Muscle of leg (tissue), 3 donors: ENCODE measurements at regions not wholly inside any gene's neighbourhood (a gene's known extent, or its start where the extent isn't known, plus 50 kb on each side); places are given as distances from the start of the nearest gene placed in this dataset.

Experiments
- DNase-seq: peaks from one replicate; pipeline ENCODE4 v3.0.0; 2013
- H3K27ac ChIP-seq: one replicate; pipeline ENCODE4 v1.5.1; 2013; ENCODE audit warnings: mild to moderate bottlenecking, low read length, control low read depth
- H3K27me3 ChIP-seq: one replicate; pipeline ENCODE4 v1.6.1; 2013; ENCODE audit warnings: low read length; ENCODE audit not compliant: control insufficient read depth, insufficient read depth
- H3K36me3 ChIP-seq: one replicate; pipeline ENCODE4 v1.6.1; 2013; ENCODE audit warnings: low read length; ENCODE audit not compliant: control insufficient read depth, insufficient read depth
- H3K4me1 ChIP-seq: one replicate; pipeline ENCODE4 v1.6.1; 2013; ENCODE audit warnings: low read length; ENCODE audit not compliant: control insufficient read depth, insufficient read depth
- H3K4me3 ChIP-seq: one replicate; pipeline ENCODE4 v1.5.1; 2013; ENCODE audit warnings: low read length, control low read depth
- H3K9me3 ChIP-seq: replicated peaks from 2 replicates; pipeline ENCODE4 v1.6.1; 2013; ENCODE audit warnings: low read depth, low read length; ENCODE audit not compliant: control insufficient read depth
- WGBS: methylation state at CpG from one replicate; pipeline ENCODE4 v1.1.5; 2013; ENCODE audit warnings: missing lambda C conversion rate; ENCODE audit not compliant: insufficient coverage; 5-methylcytosine and 5-hydroxymethylcytosine counted together

- Histone ChIP-seq H3K27ac (no peak overlapping the region), H3K9me3 (no peaks in the 10 kb centered on the region), H3K4me1 (peaks cover 17% of the 10 kb centered on the region), H3K36me3 (no peaks in the 10 kb centered on the region), H3K27me3 (peaks cover 45% of the 10 kb centered on the region), H3K4me3 (no peak overlapping the region)
- no peak for DNase-seq
- 80% methylated on average over 6 of the region's 13 CpGs for WGBS
Measured at GRCh38 chr9:93828331-93829097, 126.6 kb downstream of the BARX1 start.

GRCh38 chr9:93827545-93828330 lies 127.4 kb downstream of the BARX1 start:
- H3K27me3 ChIP-seq: peaks cover 49% of the 10 kb centered on the region
- peak; percentile 58 for DNase-seq
- peaks cover 17% of the 10 kb centered on the region for H3K4me1 ChIP-seq
- peak overlapping the region; percentile 18 for H3K4me3 ChIP-seq
- H3K36me3 ChIP-seq: no peaks in the 10 kb centered on the region
- no peaks in the 10 kb centered on the region for H3K9me3 ChIP-seq
- 8% methylated on average over 30 of the region's 43 CpGs for WGBS
- no peak overlapping the region for H3K27ac ChIP-seq

- Histone ChIP-seq H3K27ac (no peak overlapping the region), H3K27me3 (peaks cover 49% of the 10 kb centered on the region), H3K4me1 (peaks cover 17% of the 10 kb centered on the region), H3K36me3 (no peaks in the 10 kb centered on the region), H3K4me3 (no peak overlapping the region), H3K9me3 (no peaks in the 10 kb centered on the region)
- DNase-seq: no peak
- 22% methylated on average over 16 of the region's 20 CpGs for WGBS
Measured at GRCh38 chr9:93826905-93827544, 128.1 kb downstream of the BARX1 start.

- WGBS: 21% methylated on average over 34 of the region's 36 CpGs
- H3K27me3 ChIP-seq: peaks cover 52% of the 10 kb centered on the region
- DNase-seq: no peak
Measured at GRCh38 chr9:93826209-93826608, 128.9 kb downstream of the BARX1 start.

GRCh38 chr9:93825348-93826115 lies 129.6 kb downstream of the BARX1 start:
- Histone ChIP-seq H3K36me3 (no peaks in the 10 kb centered on the region), H3K9me3 (no peaks in the 10 kb centered on the region), H3K27me3 (peaks cover 50% of the 10 kb centered on the region), H3K4me3 (no peak overlapping the region), H3K4me1 (peaks cover 17% of the 10 kb centered on the region), H3K27ac (no peak overlapping the region)
- WGBS: 80% methylated on average over 9 of the region's 18 CpGs
- no peak for DNase-seq

More at GRCh38 chr9:93826209-93826608, 128.9 kb downstream of the BARX1 start:
- no peaks in the 10 kb centered on the region for H3K9me3 ChIP-seq
- no peak overlapping the region for H3K4me3 ChIP-seq
- peaks cover 17% of the 10 kb centered on the region for H3K4me1 ChIP-seq
- no peak overlapping the region for H3K27ac ChIP-seq
- H3K36me3 ChIP-seq: no peaks in the 10 kb centered on the region

- peaks cover 53% of the 10 kb centered on the region for H3K27me3 ChIP-seq
- DNase-seq: no peak
- 63% methylated on average over 4 of the region's 9 CpGs for WGBS
Measured at GRCh38 chr9:93824386-93825294, 130.5 kb downstream of the BARX1 start.

GRCh38 chr9:93823245-93824072 lies 131.7 kb downstream of the BARX1 start:
- no peaks in the 10 kb centered on the region for H3K9me3 ChIP-seq
- H3K27ac ChIP-seq: no peak overlapping the region
- peaks cover 13% of the 10 kb centered on the region for H3K4me1 ChIP-seq
- no peaks in the 10 kb centered on the region for H3K36me3 ChIP-seq
- 92% methylated on average over 3 of the region's 9 CpGs for WGBS
- H3K4me3 ChIP-seq: no peak overlapping the region
- peaks cover 60% of the 10 kb centered on the region for H3K27me3 ChIP-seq
- DNase-seq: no peak

More at GRCh38 chr9:93824386-93825294, 130.5 kb downstream of the BARX1 start:
- Histone ChIP-seq H3K27ac (no peak overlapping the region), H3K9me3 (no peaks in the 10 kb centered on the region), H3K4me1 (peaks cover 14% of the 10 kb centered on the region), H3K4me3 (no peak overlapping the region), H3K36me3 (no peaks in the 10 kb centered on the region)

GRCh38 chr9:93822229-93822628 lies 132.9 kb downstream of the BARX1 start:
- DNase-seq: no peak
- no peaks in the 10 kb centered on the region for H3K9me3 ChIP-seq
- H3K4me3 ChIP-seq: no peak overlapping the region
- H3K27me3 ChIP-seq: peaks cover 52% of the 10 kb centered on the region
- H3K36me3 ChIP-seq: no peaks in the 10 kb centered on the region
- WGBS: 44% methylated on average over 1 of the region's 6 CpGs
- peaks cover 4% of the 10 kb centered on the region for H3K4me1 ChIP-seq
- no peak overlapping the region for H3K27ac ChIP-seq
